AG04449 (cell line): ENCODE measurements at regions not wholly inside any gene's neighbourhood (a gene's known extent, or its start where the extent isn't known, plus 50 kb on each side); places are given as distances from the start of the nearest gene placed in this dataset.

Experiments
- CTCF ChIA-PET: fragments of 350-600 bp; formaldehyde crosslinking; extraction: SDS; loops from one replicate; lab custom pipeline; 2021; ENCODE audit warnings: antibody characterized with exemption; lab: Yijun Ruan, JAX
- POLR2A ChIA-PET: fragments of 400-600, 350-600 bp; formaldehyde crosslinking; extraction: SDS; loops from one replicate; lab custom pipeline; 2020; ENCODE audit warnings: antibody characterized with exemption, inconsistent platforms; lab: Yijun Ruan, JAX
- DNase-seq: peaks from one replicate; pipeline ENCODE4 v3.0.0-alpha.2; 2010; ENCODE audit warnings: low read depth, low spot score
- H3K4me3 ChIP-seq: 2 replicates; pipeline ENCODE4 v1.5.1; 2011; ENCODE audit warnings: low read depth, mild to moderate bottlenecking, control low read depth, low read length
- CTCF ChIP-seq: IDR thresholded peaks from one replicate; pipeline ENCODE4 v1.5.1; 2011; ENCODE audit warnings: mild to moderate bottlenecking, moderate library complexity, low read length, control low read depth, inconsistent platforms; ENCODE audit not compliant: insufficient read depth; ENCODE audit errors: missing control alignments

GRCh38 chr5:172583931-172584511 is 57.0 kb upstream of the NEURL1B start:
- no peak for TF ChIP-seq CTCF
- CTCF ChIA-PET = no interaction called here
- no peak for DNase-seq

DNA sequence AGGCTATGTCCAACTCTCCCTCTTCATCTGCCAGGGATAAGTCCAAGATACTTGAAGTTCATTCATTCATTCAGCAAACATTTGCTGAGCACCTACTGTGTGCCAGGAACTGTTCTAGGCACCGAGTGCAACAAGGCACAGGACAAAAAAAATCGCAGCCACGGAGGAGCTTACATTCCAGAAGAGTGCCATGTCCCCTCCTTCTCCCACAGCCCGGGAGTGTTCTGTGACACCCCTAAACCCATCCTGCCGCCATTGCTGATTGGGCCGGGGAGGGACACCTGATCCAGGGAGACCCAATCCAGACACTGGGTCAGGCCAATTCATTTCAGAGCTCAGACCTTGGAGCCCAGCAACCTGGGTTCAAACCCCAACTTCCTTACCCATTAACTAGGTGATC is 58.1 kb upstream of the NEURL1B start:
- no peak overlapping the region for H3K4me3 ChIP-seq
- POLR2A ChIA-PET = no interaction called here
- CTCF ChIA-PET = no interaction called here
- no peak for TF ChIP-seq CTCF
- no peak for DNase-seq

More at GRCh38 chr5:172583931-172584511, 57.0 kb upstream of the NEURL1B start:
- POLR2A ChIA-PET = no interaction called here
- H3K4me3 ChIP-seq = no peak overlapping the region

DNA sequence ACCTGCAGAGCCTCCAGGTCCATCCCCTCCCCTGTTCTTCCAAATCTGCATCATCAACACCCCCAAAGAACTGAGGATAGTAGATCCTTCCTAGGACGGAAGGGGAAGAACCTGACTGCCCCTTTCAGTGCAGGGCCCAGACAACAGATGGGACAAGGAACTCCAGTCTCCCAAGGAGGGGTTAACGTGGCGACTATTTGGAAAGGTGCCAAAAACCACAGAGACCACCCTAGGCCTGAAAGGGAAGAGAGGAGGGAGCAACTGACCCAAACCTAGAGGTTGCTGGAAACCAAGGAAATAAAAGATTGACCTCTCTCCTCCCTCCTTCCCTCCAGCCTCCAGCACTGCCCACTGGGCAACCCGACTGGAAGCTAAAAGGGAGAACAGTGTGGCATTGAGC is 59.7 kb upstream of the NEURL1B start:
- TF ChIP-seq CTCF = no peak
- H3K4me3 ChIP-seq = no peak overlapping the region
- no peak for DNase-seq
- ChIA-PET CTCF (no interaction called here), POLR2A (no interaction called here)

- ChIA-PET CTCF (no interaction called here), POLR2A (no interaction called here)
- no peak for DNase-seq
- TF ChIP-seq CTCF = no peak
- H3K4me3 ChIP-seq = no peak overlapping the region
Measured at GRCh38 chr5:172579403-172579990, 61.6 kb upstream of the NEURL1B start.

DNA sequence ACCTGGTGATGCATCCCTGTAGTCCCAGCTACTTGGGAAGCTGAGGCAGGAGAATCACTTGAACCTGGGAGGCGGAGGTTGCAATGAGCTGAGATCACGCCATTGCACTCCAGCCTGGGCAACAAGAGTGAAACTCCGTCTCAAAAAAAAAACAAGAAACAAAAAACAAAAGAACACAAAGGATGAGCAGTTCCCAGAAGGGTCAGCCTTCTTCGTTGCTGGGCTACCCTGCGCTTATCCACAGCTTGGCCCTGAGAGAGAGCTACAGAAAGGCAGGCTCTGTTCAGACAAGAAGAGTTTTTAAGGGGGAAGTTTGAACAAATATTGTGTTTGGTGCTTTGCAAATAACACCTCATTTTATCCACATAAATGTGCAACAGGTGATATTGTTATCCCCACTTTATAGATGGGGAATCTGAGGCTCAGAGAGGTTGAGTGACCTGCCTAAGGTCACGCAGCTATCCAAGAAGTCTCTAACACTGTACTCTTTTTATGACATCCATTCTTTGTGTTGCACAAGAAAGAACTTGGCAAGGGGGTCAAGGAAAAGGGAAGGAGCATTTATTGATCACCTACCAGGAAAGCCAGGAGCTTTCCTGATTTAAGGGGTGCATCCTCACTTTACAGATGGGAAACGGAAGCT is 63.7 kb upstream of the NEURL1B start:
- CTCF ChIA-PET = interaction anchor here (0.7 kb wide), 1 partner anchor 131 kb away, joined by 3 read pairs; no protein-coding TSS in a partner anchor
- POLR2A ChIA-PET = no interaction called here
- H3K4me3 ChIP-seq = no peak overlapping the region
- TF ChIP-seq CTCF = no peak
- no peak for DNase-seq

DNA sequence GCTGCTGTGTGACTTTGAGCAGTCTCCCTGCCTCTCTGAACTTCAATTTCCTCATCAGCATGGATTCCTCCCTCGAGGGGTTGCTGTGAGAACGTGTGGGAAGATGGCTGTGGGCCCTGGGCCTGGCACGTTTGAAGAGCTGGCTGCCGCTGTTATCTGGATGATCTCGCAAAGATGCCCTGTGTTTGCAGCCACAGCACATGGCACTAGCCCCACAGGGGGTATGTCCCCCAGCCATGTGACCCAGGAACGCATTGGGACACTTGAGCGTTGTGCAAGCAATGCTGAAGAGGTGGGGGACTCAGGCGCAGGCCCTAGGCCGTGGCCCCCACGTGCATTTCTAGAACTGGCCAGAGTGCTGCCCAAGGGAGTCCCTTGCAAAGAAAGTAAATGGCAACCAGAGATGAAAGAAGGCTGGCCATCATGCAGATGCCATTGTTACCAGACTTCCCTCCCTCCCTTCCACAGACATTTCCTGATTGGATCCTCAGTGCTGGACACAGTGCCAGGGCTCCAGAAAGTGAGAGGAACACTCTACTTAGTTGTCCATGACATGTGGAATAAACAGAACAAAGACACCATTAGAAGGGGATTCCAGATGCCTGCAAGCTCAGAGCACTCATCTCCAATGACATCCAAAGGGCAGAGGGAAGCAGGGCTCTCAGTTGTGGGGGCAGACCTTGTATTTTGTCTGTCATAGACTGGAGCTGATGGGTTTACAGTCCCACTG is 65.1 kb upstream of the NEURL1B start:
- no peak overlapping the region for H3K4me3 ChIP-seq
- ChIA-PET CTCF (no interaction called here), POLR2A (no interaction called here)
- no peak for TF ChIP-seq CTCF
- no peak for DNase-seq
